H1 (cell line): ENCODE measurements at regions not wholly inside any gene's neighbourhood (a gene's known extent, or its start where the extent isn't known, plus 50 kb on each side); places are given as distances from the start of the nearest gene placed in this dataset.

Experiments used
- CTCF ChIA-PET: fragments of 300-600 bp; sonication (Branson Sonifier 250); formaldehyde crosslinking; loops from one replicate; lab custom pipeline; 2021; ENCODE audit not compliant: partially characterized antibody; lab: Charles Lee
- POLR2A ChIA-PET: fragments of 300-600 bp; sonication (Branson Sonifier 250); formaldehyde crosslinking; loops from one replicate; lab custom pipeline; 2021; ENCODE audit warnings: inconsistent platforms; ENCODE audit not compliant: partially characterized antibody; lab: Charles Lee
- DNase-seq, 2 experiments: peaks; one replicate each; pipeline versions ENCODE4 v3.0.0 to v3.0.0-alpha.2; 2010 to 2022; ENCODE audit warnings: low spot score in 2 of 2, low read depth in 1 of 2, mixed read lengths in 1 of 2
- FAIRE-seq: peaks from 2 replicates; lab custom pipeline; 2011; peaks lifted over from hg19 to GRCh38; lab: Jason Lieb, UNC
- H2AFZ ChIP-seq: 2 replicates; pipeline ENCODE4 v1.8.1; 2012; ENCODE audit warnings: low read length, inconsistent platforms
- H2AK5ac ChIP-seq: 2 replicates; pipeline ENCODE4 v1.6.1; 2013; ENCODE audit warnings: low read depth, low read length
- H2BK120ac ChIP-seq: replicated peaks from 2 replicates; pipeline ENCODE3; 2013; ENCODE audit warnings: low read depth, low read length, inconsistent platforms
- H2BK12ac ChIP-seq: 2 replicates; pipeline ENCODE4 v1.6.1; 2013; ENCODE audit warnings: low read depth, low read length
- H2BK15ac ChIP-seq: 2 replicates; pipeline ENCODE4 v1.6.1; 2013; ENCODE audit warnings: low read length
- H2BK20ac ChIP-seq: 2 replicates; pipeline ENCODE4 v1.6.1; 2013; ENCODE audit warnings: low read length
- H2BK5ac ChIP-seq: 2 replicates; pipeline ENCODE4 v1.6.1; 2013; ENCODE audit warnings: low read depth, low read length
- H3K14ac ChIP-seq: 2 replicates; pipeline ENCODE4 v1.6.1; 2013; ENCODE audit warnings: inconsistent platforms; ENCODE audit not compliant: insufficient read length
- H3K18ac ChIP-seq: 2 replicates; pipeline ENCODE4 v1.6.1; 2013; ENCODE audit warnings: low read length; ENCODE audit errors: extremely low read depth
- H3K23ac ChIP-seq: 2 replicates; pipeline ENCODE4 v1.6.1; 2013; ENCODE audit warnings: inconsistent platforms; ENCODE audit not compliant: insufficient read length
- H3K23me2 ChIP-seq: 2 replicates; pipeline ENCODE4 v1.6.1; 2013; ENCODE audit warnings: low read depth, low read length
- H3K27ac ChIP-seq: 2 replicates; pipeline ENCODE4 v1.6.1; 2011; ENCODE audit warnings: low read depth, low read length, inconsistent platforms
- H3K27me3 ChIP-seq, 4 experiments: replicated peaks in 1 of 4; 1 replicate in 1 of 4; 2 replicates in 3 of 4; pipeline versions ENCODE4 v1.6.1 to v1.8.1; 2011 to 2013; ENCODE audit warnings: low read length in 3 of 4, mild to moderate bottlenecking in 3 of 4, inconsistent platforms in 2 of 4, mixed read lengths in 2 of 4, moderate library complexity in 1 of 4; ENCODE audit not compliant: control insufficient read depth in 3 of 4, insufficient read depth in 3 of 4; ENCODE audit errors: extremely low read depth in 1 of 4
- H3K36me3 ChIP-seq, 4 experiments: 2 replicates each; pipeline versions ENCODE4 v1.6.1 to v1.8.1; 2011 to 2013; ENCODE audit warnings: mild to moderate bottlenecking in 4 of 4, low read length in 3 of 4, moderate library complexity in 2 of 4, control low read depth in 1 of 4, inconsistent platforms in 1 of 4; ENCODE audit not compliant: insufficient read depth in 4 of 4, control insufficient read depth in 2 of 4
- H3K4ac ChIP-seq: replicated peaks from 2 replicates; pipeline ENCODE3; 2013; ENCODE audit warnings: low read length, low read depth, mixed read lengths, inconsistent platforms; ENCODE audit not compliant: insufficient read length
- H3K4me1 ChIP-seq, 4 experiments: replicated peaks in 1 of 4; 1 replicate in 1 of 4; 2 replicates in 3 of 4; pipeline versions ENCODE4 v1.6.1 to v1.8.1; 2011 to 2013; ENCODE audit warnings: low read length in 3 of 4, inconsistent platforms in 2 of 4, mixed read lengths in 1 of 4; ENCODE audit not compliant: insufficient read depth in 4 of 4, control insufficient read depth in 3 of 4
- H3K4me2 ChIP-seq, 2 experiments: 2 replicates each; pipeline versions ENCODE4 v1.6.1 to v1.8.1; 2011 to 2013; ENCODE audit warnings: low read depth in 2 of 2, low read length in 2 of 2, control low read depth in 1 of 2, inconsistent platforms in 1 of 2, mild to moderate bottlenecking in 1 of 2; ENCODE audit not compliant: insufficient read depth in 1 of 2
- H3K4me3 ChIP-seq, 4 experiments: fragments of 200-600, 300-600 bp in 1 of 4; sonication (generic), shearing (Covaris generic), sonication (Bioruptor Twin) in 1 of 4; 2 replicates each; pipeline versions ENCODE4 v1.5.1 to v1.8.1; 2011 to 2016; ENCODE audit warnings: low read length in 4 of 4, low read depth in 3 of 4, control low read depth in 2 of 4, inconsistent platforms in 2 of 4, mild to moderate bottlenecking in 2 of 4, mixed read lengths in 1 of 4, moderate library complexity in 1 of 4; ENCODE audit not compliant: insufficient read depth in 2 of 4; ENCODE audit errors: extremely low read depth in 1 of 4
- H3K56ac ChIP-seq: replicated peaks from 2 replicates; pipeline ENCODE3; 2013; ENCODE audit warnings: low read depth, mild to moderate bottlenecking, mixed read lengths, low read length, inconsistent platforms; ENCODE audit not compliant: insufficient read length
- H3K79me1 ChIP-seq: 2 replicates; pipeline ENCODE4 v1.6.1; 2013; ENCODE audit warnings: low read depth, low read length, control low read depth
- H3K79me2 ChIP-seq, 2 experiments: 2 replicates each; pipeline versions ENCODE4 v1.6.1 to v1.8.1; 2012 to 2013; ENCODE audit warnings: low read length in 2 of 2, mild to moderate bottlenecking in 2 of 2, inconsistent platforms in 1 of 2; ENCODE audit not compliant: insufficient read depth in 2 of 2, control insufficient read depth in 1 of 2
- H3K9ac ChIP-seq, 4 experiments: replicated peaks in 1 of 4; 1 replicate in 1 of 4; 2 replicates in 3 of 4; pipeline versions ENCODE4 v1.6.1 to v1.8.1; 2011 to 2013; ENCODE audit warnings: low read depth in 3 of 4, low read length in 3 of 4, control low read depth in 2 of 4, mild to moderate bottlenecking in 2 of 4, moderate library complexity in 2 of 4, inconsistent platforms in 1 of 4; ENCODE audit errors: extremely low read depth in 1 of 4
- H3K9me3 ChIP-seq, 2 experiments: 2 replicates each; pipeline versions ENCODE4 v1.6.1 to v1.8.1; 2012 to 2013; ENCODE audit warnings: mild to moderate bottlenecking in 2 of 2, moderate library complexity in 2 of 2, control low read depth in 1 of 2, inconsistent platforms in 1 of 2, low read depth in 1 of 2, low read length in 1 of 2, mixed read lengths in 1 of 2; ENCODE audit not compliant: insufficient read depth in 2 of 2
- H4K20me1 ChIP-seq, 2 experiments: replicated peaks in 1 of 2; 2 replicates each; pipeline versions ENCODE3 to v1.8.1; 2011 to 2013; ENCODE audit warnings: inconsistent platforms in 2 of 2, low read length in 2 of 2, mild to moderate bottlenecking in 1 of 2; ENCODE audit not compliant: insufficient read depth in 2 of 2, control insufficient read depth in 1 of 2
- H4K5ac ChIP-seq: 2 replicates; pipeline ENCODE4 v1.6.1; 2013; ENCODE audit warnings: low read length, low read depth, mixed read lengths, inconsistent platforms; ENCODE audit not compliant: insufficient read length
- H4K8ac ChIP-seq: 2 replicates; pipeline ENCODE4 v1.8.0; 2013; ENCODE audit warnings: mild to moderate bottlenecking, moderate library complexity, low read length, inconsistent platforms; ENCODE audit not compliant: insufficient read depth; ENCODE audit errors: extremely low read depth
- H4K91ac ChIP-seq: replicated peaks from 2 replicates; pipeline ENCODE3; 2013; ENCODE audit warnings: low read length, mixed read lengths, inconsistent platforms; ENCODE audit not compliant: insufficient read length
- CBX8 ChIP-seq: fragments of 300-800, 300-1000 bp; sonication (generic); IDR thresholded peaks from 2 replicates; pipeline ENCODE4 v1.7.1; 2016; ENCODE audit warnings: low read depth, low read length, borderline replicate concordance
- CHD2 ChIP-seq: IDR thresholded peaks from 2 replicates; pipeline ENCODE4 v1.6.1; 2012; ENCODE audit warnings: low read length, improper control_type of control experiment
- CTBP2 ChIP-seq: IDR thresholded peaks from 2 replicates; pipeline ENCODE4 v1.7.0; 2011; ENCODE audit warnings: borderline replicate concordance, mild to moderate bottlenecking, moderate library complexity, mixed read lengths, low read length; ENCODE audit not compliant: insufficient read depth, insufficient read length
- WGBS, 2 experiments: shearing (Covaris generic) in 1 of 2; methylation state at CpG; one replicate each; pipeline versions ENCODE4 v1.1.6 to v1.1.7; 2013 to 2015; ENCODE audit warnings: low lambda C conversion rate in 2 of 2, mixed read lengths in 2 of 2, inconsistent platforms in 1 of 2, low coverage in 1 of 2, missing lambda C conversion rate in 1 of 2; ENCODE audit not compliant: insufficient replicate concordance in 2 of 2, insufficient coverage in 1 of 2, insufficient read length in 1 of 2; ENCODE audit errors: extremely low coverage in 1 of 2, missing lambda C conversion rate in 1 of 2; 5-methylcytosine and 5-hydroxymethylcytosine counted together

GRCh38 chr20:24210356-24210755 lies 221.8 kb upstream of the GGTLC1 start:
- Histone ChIP-seq H2AK5ac (no peak overlapping the region), H4K91ac (no peak overlapping the region), H2BK12ac (no peak overlapping the region), H3K27me3 (no peaks in the 10 kb centered on the region), H3K9ac (no peak overlapping the region), H3K18ac (no peak overlapping the region), H2BK15ac (no peak overlapping the region), H3K23ac (no peak overlapping the region), H3K9me3 (no peaks in the 10 kb centered on the region; a peak in 1 of 4 replicates), H3K4me1 (peaks cover 0 to 18% (median 5%) of the 10 kb centered on the region in 4 experiments; a peak in 5 of 7 replicates), H3K27ac (no peak overlapping the region), H3K79me2 (no peaks in the 10 kb centered on the region), H4K20me1 (peaks cover 0 to 2% of the 10 kb centered on the region in 2 experiments), H2BK120ac (no peak overlapping the region), H3K79me1 (no peaks in the 10 kb centered on the region), H2AFZ (no peak overlapping the region), H3K14ac (no peak overlapping the region), H3K23me2 (peaks cover 8% of the 10 kb centered on the region; the same call in 1 of the 2 replicates), H3K56ac (no peak overlapping the region), H3K36me3 (no peaks in the 10 kb centered on the region; a peak in 1 of 8 replicates), H3K4ac (no peak overlapping the region), H3K4me2 (no peak overlapping the region), H2BK5ac (no peak overlapping the region), H3K4me3 (no peak overlapping the region), H2BK20ac (no peak overlapping the region), H4K5ac (no peak overlapping the region), H4K8ac (no peak overlapping the region)
- CTCF ChIA-PET = interaction anchor here (2.0 kb wide), 1 partner anchor 380 kb away, joined by 7 read pairs; no protein-coding TSS in a partner anchor
- FAIRE-seq (no peak), DNase-seq (no peak)
- POLR2A ChIA-PET = no interaction called here
- WGBS, 2 experiments = 91% methylated on average over 2 of the region's 2 CpGs; no CpG with 5 or more reads in 1 of the 2 experiments
- TF ChIP-seq CHD2 = no peak
- TF ChIP-seq CBX8 = no peak
- TF ChIP-seq CTBP2 = no peak
